GM21381 (cell line): ENCODE measurements at regions not wholly inside any gene's neighbourhood (a gene's known extent, or its start where the extent isn't known, plus 50 kb on each side); places are given as distances from the start of the nearest gene placed in this dataset.

Experiments
- ATAC-seq: cut with Tn5 transposase; IDR thresholded peaks from one replicate; pipeline ENCODE4 v1.9.1; 2021; ENCODE audit warnings: mild to moderate bottlenecking, moderate library complexity; ENCODE audit not compliant: unreplicated experiment

- no peak for ATAC-seq
These were observed 74.6 kb upstream of the EGLN3 start for GRCh38 chr14:34025325-34026017.

GRCh38 chr14:34024768-34025144 lies 73.9 kb upstream of the EGLN3 start:
- no peak for ATAC-seq

GRCh38 chr14:34023824-34024767 lies 73.2 kb upstream of the EGLN3 start:
- ATAC-seq, result no peak

GRCh38 chr14:34021096-34021495 lies 70.2 kb upstream of the EGLN3 start:
- ATAC-seq, result no peak

- no peak for ATAC-seq
These were observed 69.1 kb upstream of the EGLN3 start for GRCh38 chr14:34020014-34020413.

- no peak for ATAC-seq
These were observed 67.8 kb upstream of the EGLN3 start for GRCh38 chr14:34018564-34019244.

- no peak for ATAC-seq
These were observed 67.3 kb upstream of the EGLN3 start for GRCh38 chr14:34018125-34018524.

- no peak for ATAC-seq
These were observed 64.5 kb upstream of the EGLN3 start for GRCh38 chr14:34015383-34015782.

GRCh38 chr14:34014936-34015335 lies 64.1 kb upstream of the EGLN3 start:
- ATAC-seq, result no peak

- ATAC-seq, result no peak
These were observed 62.8 kb upstream of the EGLN3 start for GRCh38 chr14:34013721-34014060.

- ATAC-seq, result no peak
These were observed 62.3 kb upstream of the EGLN3 start for GRCh38 chr14:34012978-34013720.

- no peak for ATAC-seq
These were observed 61.5 kb upstream of the EGLN3 start for GRCh38 chr14:34012369-34012768.

- no peak for ATAC-seq
These were observed 59.1 kb upstream of the EGLN3 start for GRCh38 chr14:34009956-34010355.

- ATAC-seq, result no peak
These were observed 57.0 kb upstream of the EGLN3 start for GRCh38 chr14:34007902-34008301.

GRCh38 chr14:34005901-34006300 lies 55.0 kb upstream of the EGLN3 start:
- no peak for ATAC-seq

GRCh38 chr14:34004881-34005280 lies 54.0 kb upstream of the EGLN3 start:
- ATAC-seq, result no peak

- no peak for ATAC-seq
These were observed 52.8 kb upstream of the EGLN3 start for GRCh38 chr14:34003691-34004090.

- no peak for ATAC-seq
These were observed 52.3 kb upstream of the EGLN3 start for GRCh38 chr14:34003082-34003668.
